ENCODE measurements at regions not wholly inside any gene's neighbourhood (a gene's known extent, or its start where the extent isn't known, plus 50 kb on each side); places are given as distances from the start of the nearest gene placed in this dataset.
A peak's percentile ranks its signal among the peaks of the same experiment; 100 is the strongest.

- H4K12ac ChIP-seq (ENCODE audit: low read depth, low read length): no peak overlapping the region
- H3K9me3 ChIP-seq (ENCODE audit: insufficient read depth, low read depth, low read length): no peaks in the 10 kb centered on the region
- H2AK5ac ChIP-seq (ENCODE audit: low read length): peak overlapping the region; percentile 56
- H3K4ac ChIP-seq (ENCODE audit: low read depth, low read length): no peak overlapping the region
- peak overlapping the region; percentile 68 for H2BK12ac ChIP-seq (ENCODE audit: low read length)
- no peaks in the 10 kb centered on the region for H3K27me3 ChIP-seq (ENCODE audit: insufficient read depth, low read length)
- H3K4me3 ChIP-seq (ENCODE audit: low read depth, low read length): no peak overlapping the region
- H3K4me1 ChIP-seq (ENCODE audit: control insufficient read depth in 1 of 2, insufficient read depth in 2 of 2, low read length in 2 of 2): peaks cover 44 to 47% of the 10 kb centered on the region in 2 experiments
- H3K27ac ChIP-seq (ENCODE audit: low read depth, low read length): no peak overlapping the region
- peak overlapping the region; percentile 41 for H4K91ac ChIP-seq (ENCODE audit: low read depth, low read length)
- H3K9ac ChIP-seq (ENCODE audit: low read length): no peak overlapping the region
- no peak overlapping the region for H2BK5ac ChIP-seq (ENCODE audit: low read depth, low read length, poor library complexity)
- H3K18ac ChIP-seq (ENCODE audit: low read length): peak overlapping the region; percentile 31
- no peak for DNase-seq
- H3K79me1 ChIP-seq (ENCODE audit: low read length): peaks cover 36% of the 10 kb centered on the region
- H3K79me2 ChIP-seq (ENCODE audit: control insufficient read depth, insufficient read depth, low read length, poor library complexity): peaks cover 10% of the 10 kb centered on the region
- no peaks in the 10 kb centered on the region for H3K36me3 ChIP-seq (ENCODE audit: control insufficient read depth in 1 of 2, insufficient read depth in 2 of 2, low read length in 2 of 2)
- no peak overlapping the region for H3K4me2 ChIP-seq (ENCODE audit: low read length)
- peak overlapping the region; percentile 14 for H3K14ac ChIP-seq (ENCODE audit: low read length)
- H3K23ac ChIP-seq (ENCODE audit: low read length): no peak overlapping the region
- H4K8ac ChIP-seq (ENCODE audit: low read depth, low read length): no peak overlapping the region
- peak overlapping the region; percentile 46 for H2BK120ac ChIP-seq (ENCODE audit: insufficient read depth, low read length, poor library complexity)
- no CpG with 5 or more reads among the region's 8 CpGs for WGBS (ENCODE audit: extremely low coverage, insufficient coverage, insufficient read length)
- no peak overlapping the region for H2AFZ ChIP-seq (ENCODE audit: insufficient read depth, low read length, poor library complexity)
Observed at GRCh38 chr2:20538308-20539132, 91.6 kb downstream of the RHOB start.

GRCh38 chr2:20539133-20539719 is 92.4 kb downstream of the RHOB start:
- Histone ChIP-seq H3K4me3 (ENCODE audit: low read depth, low read length) (no peak overlapping the region), H2AFZ (ENCODE audit: insufficient read depth, low read length, poor library complexity) (no peak overlapping the region), H3K4ac (ENCODE audit: low read depth, low read length) (no peak overlapping the region), H4K8ac (ENCODE audit: low read depth, low read length) (no peak overlapping the region), H3K36me3 (ENCODE audit: control insufficient read depth in 1 of 2, insufficient read depth in 2 of 2, low read length in 2 of 2) (no peaks in the 10 kb centered on the region), H2BK5ac (ENCODE audit: low read depth, low read length, poor library complexity) (no peak overlapping the region), H3K9me3 (ENCODE audit: insufficient read depth, low read depth, low read length) (no peaks in the 10 kb centered on the region), H3K4me1 (ENCODE audit: control insufficient read depth in 1 of 2, insufficient read depth in 2 of 2, low read length in 2 of 2) (peaks cover 37 to 40% of the 10 kb centered on the region in 2 experiments), H2BK12ac (ENCODE audit: low read length) (peak overlapping the region; percentile 90), H3K23ac (ENCODE audit: low read length) (no peak overlapping the region), H4K12ac (ENCODE audit: low read depth, low read length) (no peak overlapping the region), H3K4me2 (ENCODE audit: low read length) (no peak overlapping the region), H3K27me3 (ENCODE audit: insufficient read depth, low read length) (no peaks in the 10 kb centered on the region), H4K91ac (ENCODE audit: low read depth, low read length) (peak overlapping the region; percentile 81), H3K18ac (ENCODE audit: low read length) (no peak overlapping the region), H3K79me2 (ENCODE audit: control insufficient read depth, insufficient read depth, low read length, poor library complexity) (peaks cover 5% of the 10 kb centered on the region), H2AK5ac (ENCODE audit: low read length) (peak overlapping the region; percentile 82), H3K14ac (ENCODE audit: low read length) (peak overlapping the region; percentile 47), H3K79me1 (ENCODE audit: low read length) (peaks cover 29% of the 10 kb centered on the region), H2BK120ac (ENCODE audit: insufficient read depth, low read length, poor library complexity) (peak overlapping the region; percentile 36), H3K9ac (ENCODE audit: low read length) (no peak overlapping the region), H3K27ac (ENCODE audit: low read depth, low read length) (no peak overlapping the region)
- no peak for DNase-seq
- WGBS (ENCODE audit: extremely low coverage, insufficient coverage, insufficient read length): no CpG with 5 or more reads among the region's 6 CpGs

GRCh38 chr2:20539776-20540586 is 93.1 kb downstream of the RHOB start:
- Histone ChIP-seq H3K23ac (ENCODE audit: low read length) (no peak overlapping the region), H3K79me2 (ENCODE audit: control insufficient read depth, insufficient read depth, low read length, poor library complexity) (peaks cover 3% of the 10 kb centered on the region), H4K91ac (ENCODE audit: low read depth, low read length) (peak overlapping the region; percentile 81), H3K9ac (ENCODE audit: low read length) (no peak overlapping the region), H3K79me1 (ENCODE audit: low read length) (peaks cover 21% of the 10 kb centered on the region), H3K14ac (ENCODE audit: low read length) (peak overlapping the region; percentile 52), H3K27me3 (ENCODE audit: insufficient read depth, low read length) (no peaks in the 10 kb centered on the region), H2BK12ac (ENCODE audit: low read length) (peak overlapping the region; percentile 90), H3K4ac (ENCODE audit: low read depth, low read length) (peak overlapping the region; percentile 13), H3K4me2 (ENCODE audit: low read length) (no peak overlapping the region), H2AFZ (ENCODE audit: insufficient read depth, low read length, poor library complexity) (peak overlapping the region; percentile 8), H3K4me3 (ENCODE audit: low read depth, low read length) (no peak overlapping the region), H3K9me3 (ENCODE audit: insufficient read depth, low read depth, low read length) (no peaks in the 10 kb centered on the region), H3K4me1 (ENCODE audit: control insufficient read depth in 1 of 2, insufficient read depth in 2 of 2, low read length in 2 of 2) (peaks cover 31 to 33% of the 10 kb centered on the region in 2 experiments), H3K27ac (ENCODE audit: low read depth, low read length) (no peak overlapping the region), H2AK5ac (ENCODE audit: low read length) (peak overlapping the region; percentile 82), H2BK5ac (ENCODE audit: low read depth, low read length, poor library complexity) (peak overlapping the region; percentile 29), H4K12ac (ENCODE audit: low read depth, low read length) (peak overlapping the region; percentile 35), H3K18ac (ENCODE audit: low read length) (peak overlapping the region; percentile 44), H3K36me3 (ENCODE audit: control insufficient read depth in 1 of 2, insufficient read depth in 2 of 2, low read length in 2 of 2) (no peaks in the 10 kb centered on the region), H2BK120ac (ENCODE audit: insufficient read depth, low read length, poor library complexity) (peak overlapping the region; percentile 36), H4K8ac (ENCODE audit: low read depth, low read length) (peak overlapping the region; percentile 52)
- DNase-seq: peak in 1 of 2 donors; percentile 17
- no CpG with 5 or more reads among the region's 26 CpGs for WGBS (ENCODE audit: extremely low coverage, insufficient coverage, insufficient read length)

- Histone ChIP-seq H3K9ac (ENCODE audit: low read length) (no peak overlapping the region), H3K4me2 (ENCODE audit: low read length) (no peak overlapping the region), H3K4ac (ENCODE audit: low read depth, low read length) (no peak overlapping the region), H3K36me3 (ENCODE audit: control insufficient read depth in 1 of 2, insufficient read depth in 2 of 2, low read length in 2 of 2) (no peaks in the 10 kb centered on the region), H3K4me1 (ENCODE audit: control insufficient read depth in 1 of 2, insufficient read depth in 2 of 2, low read length in 2 of 2) (peaks cover 26% of the 10 kb centered on the region in 2 experiments), H3K18ac (ENCODE audit: low read length) (no peak overlapping the region), H2BK120ac (ENCODE audit: insufficient read depth, low read length, poor library complexity) (peak overlapping the region; percentile 36), H3K79me1 (ENCODE audit: low read length) (peaks cover 15% of the 10 kb centered on the region), H4K91ac (ENCODE audit: low read depth, low read length) (peak overlapping the region; percentile 81), H2BK12ac (ENCODE audit: low read length) (peak overlapping the region; percentile 90), H2AFZ (ENCODE audit: insufficient read depth, low read length, poor library complexity) (no peak overlapping the region), H3K27me3 (ENCODE audit: insufficient read depth, low read length) (no peaks in the 10 kb centered on the region), H3K9me3 (ENCODE audit: insufficient read depth, low read depth, low read length) (no peaks in the 10 kb centered on the region), H4K12ac (ENCODE audit: low read depth, low read length) (no peak overlapping the region), H4K8ac (ENCODE audit: low read depth, low read length) (no peak overlapping the region), H2AK5ac (ENCODE audit: low read length) (no peak overlapping the region), H3K79me2 (ENCODE audit: control insufficient read depth, insufficient read depth, low read length, poor library complexity) (no peaks in the 10 kb centered on the region), H3K23ac (ENCODE audit: low read length) (no peak overlapping the region), H2BK5ac (ENCODE audit: low read depth, low read length, poor library complexity) (peak overlapping the region; percentile 29), H3K14ac (ENCODE audit: low read length) (peak overlapping the region; percentile 24), H3K4me3 (ENCODE audit: low read depth, low read length) (peak overlapping the region; percentile 14), H3K27ac (ENCODE audit: low read depth, low read length) (no peak overlapping the region)
- whole genome bisulfite sequencing (ENCODE audit: extremely low coverage, insufficient coverage, insufficient read length): no CpG with 5 or more reads among the region's 16 CpGs
- peak; percentile 96 for DNase-seq
Observed at GRCh38 chr2:20540587-20541293, 93.9 kb downstream of the RHOB start.
